Liver (tissue), 7 donors: ENCODE measurements at regions not wholly inside any gene's neighbourhood (a gene's known extent, or its start where the extent isn't known, plus 50 kb on each side); places are given as distances from the start of the nearest gene placed in this dataset.

ENCODE experiments used
- DNase-seq: peaks from one replicate; pipeline ENCODE4 v3.0.0-alpha.2; 2017; ENCODE audit warnings: low spot score
- H3K27ac ChIP-seq, 2 donors: one replicate each; pipeline ENCODE4 v1.7.0; 2013; ENCODE audit warnings: inconsistent platforms in 2 of 2, low read length in 2 of 2, control low read depth in 1 of 2, low read depth in 1 of 2, mild to moderate bottlenecking in 1 of 2
- H3K27me3 ChIP-seq, 4 donors: one replicate each; pipeline versions ENCODE4 v1.6.1 to v1.7.0; 2013; ENCODE audit warnings: low read length in 3 of 4, inconsistent platforms in 1 of 4, mild to moderate bottlenecking in 1 of 4, moderate library complexity in 1 of 4; ENCODE audit not compliant: control insufficient read depth in 4 of 4, insufficient read depth in 4 of 4
- H3K36me3 ChIP-seq, 4 donors: one replicate each; pipeline versions ENCODE4 v1.6.1 to v1.7.0; 2013; ENCODE audit warnings: low read length in 3 of 4, mild to moderate bottlenecking in 3 of 4, low read depth in 1 of 4, moderate library complexity in 1 of 4; ENCODE audit not compliant: control insufficient read depth in 4 of 4, insufficient read depth in 3 of 4
- H3K4me1 ChIP-seq, 4 donors: one replicate each; pipeline versions ENCODE4 v1.6.1 to v1.7.0; 2013; ENCODE audit warnings: low read length in 3 of 4, mild to moderate bottlenecking in 3 of 4, moderate library complexity in 1 of 4; ENCODE audit not compliant: control insufficient read depth in 4 of 4, insufficient read depth in 4 of 4
- H3K4me3 ChIP-seq, 3 donors: one replicate each; pipeline versions ENCODE4 v1.6.1 to v1.7.0; 2013; ENCODE audit warnings: low read length in 3 of 3, control low read depth in 1 of 3, low read depth in 1 of 3, mild to moderate bottlenecking in 1 of 3
- H3K9ac ChIP-seq, 2 donors: one replicate each; pipeline ENCODE4 v1.7.0; 2013; ENCODE audit warnings: low read length in 2 of 2, mild to moderate bottlenecking in 2 of 2, moderate library complexity in 2 of 2, control low read depth in 1 of 2, low read depth in 1 of 2
- H3K9me3 ChIP-seq, 4 donors: one replicate each; pipeline versions ENCODE4 v1.6.1 to v1.7.0; 2013; ENCODE audit warnings: low read length in 3 of 4; ENCODE audit not compliant: control insufficient read depth in 4 of 4
- ATF3 ChIP-seq: IDR thresholded peaks from 2 replicates; pipeline ENCODE4 v1.6.1; 2016; ENCODE audit warnings: antibody characterized with exemption
- EGR1 ChIP-seq, 2 donors: IDR thresholded peaks; 2 replicates each; pipeline ENCODE4 v1.6.1; 2016 to 2018; ENCODE audit warnings: antibody characterized with exemption in 2 of 2, low read depth in 2 of 2
- FOXA1 ChIP-seq: IDR thresholded peaks from 2 replicates; pipeline ENCODE4 v1.6.1; 2016; ENCODE audit warnings: antibody characterized with exemption
- FOXA2 ChIP-seq: IDR thresholded peaks from 2 replicates; pipeline ENCODE4 v1.6.1; 2016; ENCODE audit warnings: antibody characterized with exemption
- GABPA ChIP-seq, 2 donors: IDR thresholded peaks in 1 of 2; conservative IDR thresholded peaks in 1 of 2; 2 replicates each; pipeline ENCODE4 v1.6.1; 2016; ENCODE audit warnings: antibody characterized with exemption in 2 of 2, mild to moderate bottlenecking in 1 of 2, moderate library complexity in 1 of 2
- HNF4G ChIP-seq: IDR thresholded peaks from 2 replicates; pipeline ENCODE4 v1.6.1; 2016; ENCODE audit warnings: antibody characterized with exemption
- JUND ChIP-seq, 2 donors: IDR thresholded peaks; 2 replicates each; pipeline ENCODE4 v1.6.1; 2016; ENCODE audit warnings: antibody characterized with exemption in 2 of 2
- NR2F2 ChIP-seq: IDR thresholded peaks from 2 replicates; pipeline ENCODE4 v1.6.1; 2016; ENCODE audit warnings: antibody characterized with exemption
- RAD21 ChIP-seq, 2 donors: IDR thresholded peaks; 2 replicates each; pipeline ENCODE4 v1.6.1; 2016; ENCODE audit warnings: antibody characterized with exemption in 2 of 2, mild to moderate bottlenecking in 2 of 2
- REST ChIP-seq: IDR thresholded peaks from 2 replicates; pipeline ENCODE4 v1.6.1; 2016; ENCODE audit warnings: antibody characterized with exemption, mild to moderate bottlenecking
- RXRA ChIP-seq, 2 donors: IDR thresholded peaks; 2 replicates each; pipeline ENCODE4 v1.6.1; 2017 to 2018; ENCODE audit warnings: antibody characterized with exemption in 2 of 2, mild to moderate bottlenecking in 1 of 2
- TAF1 ChIP-seq: conservative IDR thresholded peaks from 2 replicates; pipeline ENCODE4 v1.6.1; 2016; ENCODE audit warnings: antibody characterized with exemption, mild to moderate bottlenecking
- YY1 ChIP-seq: IDR thresholded peaks from 2 replicates; pipeline ENCODE4 v1.6.1; 2016; ENCODE audit warnings: antibody characterized with exemption, mild to moderate bottlenecking
- WGBS: extraction: QIAGEN DNeasy Blood & Tissue Kit; methylation state at CpG from one replicate; pipeline ENCODE4 v1.1.7; 2013; 5-methylcytosine and 5-hydroxymethylcytosine counted together
- TF ChIP-seq, protein P1 (sequence below): IDR thresholded peaks from 2 replicates; pipeline ENCODE4 v1.6.1; 2016; ENCODE audit warnings: antibody characterized with exemption
- donor health status: healthy.
- donor health status: healthy.
- donor health status: healthy.
- donor health status: healthy.

- Histone ChIP-seq H3K4me1 (no peaks in the 10 kb centered on the region), H3K4me3 (no peak overlapping the region), H3K27ac (no peak overlapping the region), H3K9me3 (no peaks in the 10 kb centered on the region), H3K9ac (no peak overlapping the region), H3K27me3 (no peaks in the 10 kb centered on the region), H3K36me3 (no peaks in the 10 kb centered on the region)
- WGBS: 6% methylated on average over 1 of the region's 1 CpG
- no peak for DNase-seq
- TF ChIP-seq REST: no peak
- TF ChIP-seq EGR1 (IDR thresholded peaks at IDR 0.05; ENCODE audit: low read depth in 2 of 2): no peak
- no peak for TF ChIP-seq ATF3
- no peak for TF ChIP-seq FOXA1
- TF ChIP-seq RAD21 (IDR thresholded peaks at IDR 0.05): no peak
- no peak for TF ChIP-seq TAF1
- TF ChIP-seq FOXA2: no peak
- TF ChIP-seq HNF4G: no peak
- no peak for TF ChIP-seq JUND (IDR thresholded peaks at IDR 0.05)
- no peak for TF ChIP-seq NR2F2
- TF ChIP-seq YY1: no peak
These were observed 169.2 kb upstream of the CDH8 start for GRCh38 chr16:62205459-62205858.

DNA sequence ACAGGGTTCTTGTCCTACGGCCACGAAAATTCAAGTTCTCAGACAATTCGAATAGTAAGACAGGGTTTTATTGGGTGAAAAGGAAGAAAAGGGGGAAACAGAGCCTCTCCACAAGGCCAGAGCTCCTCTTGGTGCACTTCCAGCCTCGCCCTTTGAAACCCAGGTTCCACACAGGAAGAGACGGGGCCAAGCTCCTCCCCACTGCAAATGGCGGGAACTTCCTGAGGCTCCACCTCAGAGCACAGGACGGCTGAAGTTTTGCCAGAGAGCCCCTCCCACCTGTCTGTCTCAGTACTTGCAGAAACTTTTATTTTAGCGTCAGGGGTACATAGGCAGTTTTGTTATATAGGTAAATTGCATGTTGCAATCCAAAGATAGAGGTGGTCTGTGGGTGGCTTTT is 165.7 kb upstream of the CDH8 start:
- Histone ChIP-seq H3K9ac (no peak overlapping the region), H3K27ac (no peak overlapping the region), H3K27me3 (no peaks in the 10 kb centered on the region), H3K9me3 (no peaks in the 10 kb centered on the region), H3K4me1 (no peaks in the 10 kb centered on the region), H3K36me3 (no peaks in the 10 kb centered on the region), H3K4me3 (no peak overlapping the region)
- no peak for DNase-seq
- 66% methylated on average over 8 of the region's 8 CpGs for WGBS
- no peak for TF ChIP-seq GABPA (IDR thresholded peaks at IDR 0.05 in 1 of 2, conservative IDR thresholded peaks at IDR 0.05 in 1 of 2)
- no peak for TF ChIP-seq RXRA (IDR thresholded peaks at IDR 0.05)
- TF ChIP-seq, protein P1, sequence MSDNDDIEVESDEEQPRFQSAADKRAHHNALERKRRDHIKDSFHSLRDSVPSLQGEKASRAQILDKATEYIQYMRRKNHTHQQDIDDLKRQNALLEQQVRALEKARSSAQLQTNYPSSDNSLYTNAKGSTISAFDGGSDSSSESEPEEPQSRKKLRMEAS: no peak
- no peak for TF ChIP-seq RAD21 (IDR thresholded peaks at IDR 0.05)
- no peak for TF ChIP-seq JUND (IDR thresholded peaks at IDR 0.05)
- TF ChIP-seq NR2F2: no peak

DNA sequence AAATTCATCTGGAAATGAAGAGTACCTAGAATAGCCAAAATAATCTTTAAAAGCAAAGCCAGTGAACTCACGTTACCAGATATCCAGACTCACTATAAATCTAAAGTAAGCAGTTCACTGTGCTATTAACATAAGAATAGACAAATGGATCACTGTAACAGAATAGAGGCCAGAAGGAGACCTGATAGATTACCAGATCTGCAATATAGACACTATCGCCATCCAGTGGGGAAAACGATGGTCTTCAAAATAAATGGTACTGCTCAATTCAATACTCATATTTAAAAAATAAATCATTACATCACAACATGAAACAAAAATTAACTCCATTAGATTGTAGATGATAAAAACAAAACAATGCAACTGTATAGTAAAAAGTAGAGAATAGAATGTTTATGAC is 158.6 kb upstream of the CDH8 start:
- Histone ChIP-seq H3K27ac (no peak overlapping the region), H3K27me3 (no peaks in the 10 kb centered on the region), H3K9ac (no peak overlapping the region), H3K4me1 (no peaks in the 10 kb centered on the region), H3K9me3 (no peaks in the 10 kb centered on the region), H3K36me3 (no peaks in the 10 kb centered on the region), H3K4me3 (no peak overlapping the region)
- 51% methylated on average over 3 of the region's 3 CpGs for WGBS
- DNase-seq: no peak
- no peak for TF ChIP-seq TAF1
